ENCODE measurements at regions not wholly inside any gene's neighbourhood (a gene's known extent, or its start where the extent isn't known, plus 50 kb on each side); places are given as distances from the start of the nearest gene placed in this dataset.

GRCh38 chr2:217622205-217623060, 380.4 kb downstream of the TNS1 start:
- TF ChIP-seq CTCF (IDR thresholded peaks at IDR 0.05; ENCODE audit: borderline replicate concordance, extremely low read depth, low read length, poor library complexity, severe bottlenecking) (no peak), EZH2 (IDR thresholded peaks at IDR 0.05; ENCODE audit: borderline replicate concordance, low read depth, low read length, severe bottlenecking) (no peak)
